ENCODE measurements at regions not wholly inside any gene's neighbourhood (a gene's known extent, or its start where the extent isn't known, plus 50 kb on each side); places are given as distances from the start of the nearest gene placed in this dataset.

DNA sequence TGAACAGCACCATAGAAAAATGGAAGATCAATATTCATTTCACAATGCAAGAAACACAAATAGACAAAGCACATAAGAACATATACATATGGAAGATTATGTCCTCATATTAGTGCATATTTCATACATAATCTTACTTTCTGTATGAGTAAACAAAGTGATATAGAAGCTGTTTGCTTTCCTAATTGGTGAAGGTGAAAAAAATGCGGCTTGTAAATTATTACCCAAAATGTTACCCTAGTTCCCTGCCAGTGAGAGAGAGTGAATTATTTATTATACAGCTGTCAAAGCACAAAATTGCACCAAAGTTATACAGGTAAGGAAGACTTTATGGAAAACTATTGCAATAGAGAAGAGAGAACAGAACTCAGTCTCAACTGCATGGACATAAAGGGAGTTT lies 1485.0 kb upstream of the CDH9 start:
- TF ChIP-seq CTCF (IDR thresholded peaks at IDR 0.05) (no peak), POLR2A (IDR thresholded peaks at IDR 0.05) (no peak)
